HG02623 (cell line): ENCODE measurements at regions not wholly inside any gene's neighbourhood (a gene's known extent, or its start where the extent isn't known, plus 50 kb on each side); places are given as distances from the start of the nearest gene placed in this dataset.
"Not testable (repeated sequence)": the region's sequence is repeated elsewhere in the genome, so short reads cannot be mapped to it uniquely, and the experiment has no call there.

Source experiments
- ATAC-seq: cut with Tn5 transposase; IDR thresholded peaks from one replicate; pipeline ENCODE4 v1.9.1; 2021; ENCODE audit warnings: moderate library complexity; ENCODE audit not compliant: unreplicated experiment

DNA sequence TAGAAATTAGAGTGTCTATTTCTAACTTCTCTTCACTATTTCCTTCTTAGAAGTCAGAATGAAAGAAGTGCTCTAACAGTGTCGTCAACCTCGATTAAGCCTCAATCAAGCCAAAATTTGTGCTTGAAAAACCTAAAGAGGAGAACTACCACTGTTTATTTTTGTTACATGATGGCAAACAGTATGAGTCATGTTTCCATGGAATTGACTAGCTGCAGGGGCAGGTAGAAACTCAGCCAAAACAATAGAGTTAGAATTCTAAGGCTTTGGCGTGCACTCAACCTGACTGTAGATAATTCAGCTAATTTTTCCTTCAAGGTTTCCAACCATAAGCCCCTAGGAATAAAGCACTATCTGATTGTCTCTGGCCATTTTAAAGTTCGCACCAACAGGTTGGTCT is 415.9 kb downstream of the ETS1 start:
- no peak for ATAC-seq

DNA sequence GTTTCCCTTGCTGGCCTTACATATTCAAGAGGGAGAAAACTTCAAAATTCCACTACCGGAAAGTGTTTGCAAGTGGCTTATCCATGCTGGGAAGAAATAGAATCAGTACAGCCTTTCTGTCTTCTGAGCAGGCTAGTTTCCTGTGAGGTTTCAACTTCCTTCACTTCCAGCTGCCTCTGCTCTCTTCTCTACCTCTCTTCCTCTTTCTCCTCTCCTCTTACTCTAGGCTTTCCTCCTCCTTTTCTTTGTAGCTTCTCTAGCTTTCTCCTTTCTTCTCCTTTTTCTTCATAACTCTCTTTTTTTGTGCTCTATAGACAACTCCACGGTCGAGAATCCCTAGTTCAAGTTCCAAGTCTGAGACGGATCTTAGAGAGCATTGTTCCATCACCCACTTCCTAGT is 421.8 kb downstream of the ETS1 start:
- ATAC-seq, result no peak

GRCh38 chr11:128164080-128164741 is 423.1 kb downstream of the ETS1 start:
- no peak for ATAC-seq

DNA sequence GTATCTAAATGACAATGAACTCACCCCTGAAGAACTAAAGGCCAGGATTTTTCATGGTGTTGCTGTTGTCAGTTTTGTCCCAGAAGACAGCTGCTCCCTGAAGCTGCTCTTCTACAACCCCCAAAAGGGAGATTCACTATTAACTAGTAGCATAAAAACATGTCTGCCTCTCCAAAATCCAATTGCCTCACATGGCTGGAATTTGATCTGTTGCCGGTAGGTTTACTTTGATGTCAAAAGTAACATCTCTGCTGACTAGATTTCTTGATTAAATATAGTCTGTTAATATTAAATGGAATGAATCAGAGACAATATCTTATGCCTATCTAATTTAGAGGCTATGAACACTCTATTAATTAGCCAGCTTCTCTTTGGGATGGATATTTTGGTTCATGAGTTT is 425.4 kb downstream of the ETS1 start:
- no peak for ATAC-seq

GRCh38 chr11:128161436-128161835 is 425.9 kb downstream of the ETS1 start:
- no peak for ATAC-seq

DNA sequence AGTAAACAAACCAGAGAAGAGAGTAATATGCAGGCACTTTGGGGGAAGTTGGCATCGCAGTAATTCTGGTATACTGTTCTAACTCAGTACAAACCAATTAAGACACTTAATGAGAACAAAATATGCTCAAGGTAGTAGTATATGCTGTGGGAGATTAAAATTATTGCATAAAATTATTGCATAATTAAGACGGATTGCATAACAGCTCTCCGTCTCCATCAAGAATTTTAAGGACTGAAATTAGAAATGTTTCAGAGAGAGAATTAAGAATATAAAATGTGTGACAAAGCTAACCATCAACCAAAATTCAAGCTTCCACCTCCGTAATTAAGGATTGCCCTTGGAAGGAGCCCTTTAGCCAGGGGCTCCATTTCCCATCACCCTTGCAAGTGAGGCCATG is 428.5 kb downstream of the ETS1 start:
- ATAC-seq, result no peak

GRCh38 chr11:128157423-128158298 is 429.7 kb downstream of the ETS1 start:
- ATAC-seq, result peak; percentile 69

DNA sequence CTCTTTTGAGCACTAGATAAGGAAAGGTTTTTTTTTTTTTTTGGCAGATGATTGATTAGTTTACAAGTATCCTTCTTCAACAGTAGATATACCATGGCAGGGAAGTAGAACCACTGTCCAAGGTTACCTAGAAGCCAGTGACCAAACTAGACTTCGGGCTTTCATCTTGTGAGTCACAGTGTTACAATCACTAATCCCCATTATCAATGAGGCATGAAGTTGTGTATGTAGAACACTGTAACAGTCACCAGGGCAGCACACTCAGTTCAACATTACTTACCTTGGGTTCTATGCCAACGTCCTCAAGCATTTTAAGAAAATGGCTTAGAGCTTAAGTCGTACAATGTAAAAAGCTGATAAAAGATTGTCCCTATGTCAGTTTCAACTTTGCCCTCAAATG is 430.9 kb downstream of the ETS1 start:
- ATAC-seq, result no peak

DNA sequence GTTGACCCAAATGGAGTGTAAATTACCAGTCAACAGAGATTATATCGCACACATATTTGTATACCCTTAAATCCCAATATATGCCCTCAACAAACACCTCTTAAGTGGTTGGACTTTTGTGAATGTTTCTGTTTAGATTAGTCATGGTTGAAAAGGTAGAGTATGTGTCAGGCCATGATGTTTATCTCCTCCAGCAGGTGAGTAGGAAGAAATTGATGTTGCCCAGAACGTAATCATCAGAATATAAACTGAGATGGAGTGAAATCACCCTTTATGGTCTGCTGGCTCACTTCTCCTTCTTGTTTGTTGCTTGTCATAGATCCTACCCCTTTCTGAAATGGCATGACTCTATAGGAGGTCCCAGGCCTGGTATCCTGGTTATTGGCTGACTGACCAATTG is 431.8 kb downstream of the ETS1 start:
- no peak for ATAC-seq

DNA sequence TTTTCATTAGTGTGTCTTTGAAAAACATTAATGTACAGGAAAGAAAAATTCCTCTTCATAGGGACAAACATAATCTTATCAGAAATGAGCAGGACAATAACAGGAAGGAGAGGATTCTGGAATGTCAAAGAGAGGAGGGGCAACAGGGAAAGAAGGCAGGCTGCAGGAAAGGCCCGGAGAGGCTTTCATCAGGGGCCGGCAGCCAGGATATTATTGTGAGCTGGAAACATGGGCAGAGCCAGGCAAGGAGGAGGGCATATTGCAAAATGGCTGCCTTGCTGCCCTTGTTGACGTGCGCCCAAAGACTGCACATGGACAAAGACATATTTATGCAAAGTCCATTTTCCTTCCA is 433.7 kb downstream of the ETS1 start:
- ATAC-seq, result no peak

GRCh38 chr11:128152796-128153696 is 434.3 kb downstream of the ETS1 start:
- no peak for ATAC-seq

GRCh38 chr11:128151780-128152179 is 435.6 kb downstream of the ETS1 start:
- no peak for ATAC-seq

- ATAC-seq, result no peak
Observed at GRCh38 chr11:128151338-128151737, 436.0 kb downstream of the ETS1 start.

DNA sequence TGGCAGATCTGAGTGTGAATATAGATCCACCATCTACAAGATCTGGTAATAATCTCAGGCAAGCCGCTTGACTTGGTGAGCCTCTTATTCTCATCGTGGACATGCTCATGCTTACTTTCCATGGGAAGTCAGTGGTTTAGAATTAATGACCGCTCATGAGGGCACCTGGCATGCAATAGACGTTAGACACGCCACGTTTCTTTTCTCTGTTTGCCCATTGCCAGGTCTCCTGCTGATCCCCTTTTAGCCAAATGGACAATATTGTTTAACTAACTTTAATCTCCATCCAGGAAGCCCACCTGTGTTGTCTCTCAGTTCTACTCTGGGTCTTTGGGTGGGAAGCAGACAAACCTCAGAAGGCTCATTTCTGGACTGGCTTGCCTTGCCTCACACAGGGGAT is 439.1 kb downstream of the ETS1 start:
- ATAC-seq, result no peak

GRCh38 chr11:128146926-128147605 is 440.3 kb downstream of the ETS1 start:
- no peak for ATAC-seq

DNA sequence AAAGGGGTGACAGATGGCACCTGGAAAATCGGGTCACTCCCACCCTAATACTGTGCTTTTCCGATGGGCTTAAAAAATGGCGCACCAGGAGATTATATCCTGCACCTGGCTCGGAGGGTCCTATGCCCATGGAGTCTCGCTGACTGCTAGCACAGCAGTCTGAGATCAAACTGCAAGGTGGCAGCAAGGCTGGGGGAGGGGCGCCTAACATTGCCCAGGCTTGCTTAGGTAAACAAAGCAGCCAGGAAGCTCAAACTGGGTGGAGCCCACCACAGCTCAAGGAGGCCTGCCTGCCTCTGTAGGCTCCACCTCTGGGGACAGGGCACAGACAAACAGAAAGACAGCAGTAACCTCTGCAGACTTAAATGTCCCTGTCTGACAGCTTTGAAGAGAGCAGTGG is 447.1 kb downstream of the ETS1 start:
- ATAC-seq, result not testable (repeated sequence)

GRCh38 chr11:128135451-128135850 is 451.9 kb downstream of the ETS1 start:
- no peak for ATAC-seq

DNA sequence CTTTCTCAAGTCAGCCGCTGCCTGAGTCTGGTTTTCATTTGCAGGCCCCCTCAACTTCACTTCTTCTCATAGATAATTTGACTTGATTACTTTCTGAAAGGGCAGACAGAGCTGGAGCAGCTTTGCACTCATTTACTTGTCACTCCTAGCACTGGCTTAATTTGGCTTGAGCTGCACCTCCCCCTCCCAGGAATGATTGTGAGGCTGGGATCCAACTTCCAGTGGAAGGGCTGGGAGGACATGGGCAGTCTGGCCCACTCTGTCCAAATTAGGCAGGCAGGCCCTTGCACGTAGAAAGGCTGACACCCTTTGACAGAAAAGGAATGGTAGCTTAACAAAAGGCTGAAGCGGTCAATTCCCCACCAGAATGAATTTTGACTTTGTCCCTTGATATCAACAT is 453.9 kb downstream of the ETS1 start:
- no peak for ATAC-seq

DNA sequence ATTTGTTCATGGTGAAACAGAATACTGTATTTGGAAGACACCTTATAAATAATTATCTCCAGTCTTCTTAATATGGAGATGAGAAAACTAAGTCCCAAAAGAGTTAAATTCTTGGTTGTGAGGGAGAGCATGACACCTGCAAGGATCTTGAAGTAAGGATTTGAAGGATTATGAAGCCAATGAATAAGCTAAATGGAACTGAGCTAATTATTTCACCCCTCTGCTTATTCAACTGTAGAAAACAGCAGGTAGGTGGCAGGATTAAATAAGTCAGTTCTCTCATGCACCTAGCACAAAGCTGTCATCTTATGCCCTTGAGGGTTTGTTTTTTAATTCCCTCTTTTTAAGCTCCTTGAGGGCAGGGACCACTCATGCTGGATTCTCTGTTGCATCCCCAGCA is 457.3 kb downstream of the ETS1 start:
- ATAC-seq, result no peak

DNA sequence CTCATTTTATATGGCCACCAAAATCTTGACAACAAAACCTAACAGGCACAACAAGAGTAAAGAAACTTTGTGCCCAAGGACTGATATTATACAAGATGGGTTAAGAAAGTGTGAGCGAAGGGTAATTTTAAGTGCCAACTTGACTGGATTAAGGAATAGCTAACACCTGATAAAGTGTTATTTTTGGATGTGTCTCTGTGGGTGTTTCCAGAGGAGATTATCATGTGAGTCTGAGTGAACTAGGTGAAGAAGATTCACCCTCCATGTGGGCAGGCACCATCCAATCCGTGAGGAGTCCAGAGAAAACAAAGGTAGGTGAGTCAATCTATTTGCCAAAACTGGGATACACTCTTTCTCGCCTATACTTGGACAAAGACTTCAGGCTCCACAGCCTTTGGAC is 461.6 kb downstream of the ETS1 start:
- no peak for ATAC-seq

GRCh38 chr11:128116885-128117284 is 470.5 kb downstream of the ETS1 start:
- no peak for ATAC-seq
